OCI-LY7 (cell line): ENCODE measurements at regions not wholly inside any gene's neighbourhood (a gene's known extent, or its start where the extent isn't known, plus 50 kb on each side); places are given as distances from the start of the nearest gene placed in this dataset.

Source experiments
- BruUV-seq: library from RNA; stranded (reverse); fragments of 400-500 nt; replicated peaks from 2 replicates; lab custom pipeline; 2021; lab: Mats Ljungman, UMichigan
- CTCF ChIA-PET: fragments of 300-600 bp; sonication (Branson Sonifier 250); formaldehyde crosslinking; loops from one replicate; lab custom pipeline; 2022; ENCODE audit warnings: antibody characterized with exemption; ENCODE audit not compliant: unreplicated experiment; lab: Charles Lee
- POLR2A ChIA-PET: fragments of 300-600 bp; sonication (Branson Sonifier 250); formaldehyde crosslinking; loops from one replicate; lab custom pipeline; 2022; ENCODE audit warnings: antibody characterized with exemption; lab: Charles Lee
- DNase-seq: peaks from one replicate; pipeline ENCODE4 v3.0.0-alpha.2; 2015; ENCODE audit warnings: low spot score
- H2AFZ ChIP-seq: fragments of 200-600 bp; sonication (generic), shearing (Covaris generic); 2 replicates; pipeline ENCODE4 v1.6.1; 2014; ENCODE audit warnings: mild to moderate bottlenecking, antibody characterized with exemption, low read length, moderate library complexity
- H3K27ac ChIP-seq: fragments of 200-600 bp; sonication (generic); 2 replicates; pipeline ENCODE4 v1.5.1; 2014; ENCODE audit warnings: mixed run types, low read depth, mild to moderate bottlenecking, moderate library complexity, low read length, inconsistent platforms; ENCODE audit not compliant: poor library complexity, severe bottlenecking
- H3K36me3 ChIP-seq: fragments of 200-600 bp; sonication (generic); 2 replicates; pipeline ENCODE4 v1.6.1; 2014; ENCODE audit warnings: mild to moderate bottlenecking, antibody characterized with exemption, low read length, moderate library complexity, mixed read lengths; ENCODE audit not compliant: insufficient read depth
- H3K4me1 ChIP-seq: fragments of 200-600 bp; sonication (generic); 2 replicates; pipeline ENCODE4 v1.5.1; 2014; ENCODE audit warnings: mild to moderate bottlenecking, low read length; ENCODE audit not compliant: insufficient read depth, poor library complexity, severe bottlenecking
- H3K4me2 ChIP-seq: fragments of 200-600 bp; sonication (generic); 2 replicates; pipeline ENCODE4 v1.6.1; 2014; ENCODE audit warnings: mild to moderate bottlenecking, low read length
- H3K4me3 ChIP-seq: fragments of 200-600 bp; sonication (generic); 2 replicates; pipeline ENCODE4 v1.5.1; 2014; ENCODE audit warnings: mild to moderate bottlenecking, low read depth, low read length; ENCODE audit not compliant: poor library complexity, severe bottlenecking
- H3K79me2 ChIP-seq: fragments of 200-600 bp; sonication (generic); 2 replicates; pipeline ENCODE4 v1.6.1; 2016; ENCODE audit warnings: low read depth, mild to moderate bottlenecking, low read length, moderate library complexity, mixed read lengths; ENCODE audit not compliant: insufficient read depth
- H3K9me2 ChIP-seq: fragments of 200-600 bp; sonication (generic); 2 replicates; pipeline ENCODE4 v1.6.1; 2016; ENCODE audit warnings: mild to moderate bottlenecking, low read length, mixed read lengths; ENCODE audit not compliant: insufficient read depth
- H3K9me3 ChIP-seq: fragments of 200-600 bp; sonication (generic); 2 replicates; pipeline ENCODE4 v1.6.1; 2014; ENCODE audit warnings: mild to moderate bottlenecking, mixed run types, low read length, mixed read lengths
- H4K20me1 ChIP-seq: fragments of 200-600 bp; sonication (generic); 2 replicates; pipeline ENCODE4 v1.6.1; 2014; ENCODE audit warnings: mild to moderate bottlenecking, antibody characterized with exemption, low read length, moderate library complexity, mixed read lengths; ENCODE audit not compliant: insufficient read depth
- CTCF ChIP-seq: fragments of 200-600 bp; sonication (generic); conservative IDR thresholded peaks from 2 replicates; pipeline ENCODE4 v1.5.1; 2014; ENCODE audit warnings: mild to moderate bottlenecking, antibody characterized with exemption, low read length, moderate library complexity, mixed read lengths
- EZH2phosphoT487 ChIP-seq: fragments of 200-600 bp; sonication (generic); IDR thresholded peaks from 2 replicates; pipeline ENCODE4 v1.6.1; 2018; ENCODE audit warnings: low read depth, borderline replicate concordance, mild to moderate bottlenecking, mixed run types, antibody characterized with exemption, low read length, moderate library complexity, mixed read lengths
- intact Hi-C: fragments of 100-400 bp; cut with micrococcal nuclease; formaldehyde crosslinking; loops from one replicate; pipeline ENCODE4 v1.10.0; 2022; ENCODE audit not compliant: unreplicated experiment

- H2AFZ ChIP-seq, result no peak overlapping the region
- no peaks in the 10 kb centered on the region for H3K9me2 ChIP-seq
- ChIA-PET CTCF (no interaction called here), POLR2A (no interaction called here)
- TF ChIP-seq EZH2phosphoT487, result no peak
- TF ChIP-seq CTCF, result no peak
- H3K4me1 ChIP-seq, result no peaks in the 10 kb centered on the region
- DNase-seq, result no peak
- no peak overlapping the region for H3K4me2 ChIP-seq
- no peak overlapping the region for H3K27ac ChIP-seq
- BruUV-seq, result no TSS peak
- intact Hi-C loops, result no loop called here
- no peak overlapping the region for H3K4me3 ChIP-seq
- H3K36me3 ChIP-seq, result no peaks in the 10 kb centered on the region
- H3K9me3 ChIP-seq, result no peaks in the 10 kb centered on the region
- no peaks in the 10 kb centered on the region for H4K20me1 ChIP-seq
- H3K79me2 ChIP-seq, result no peaks in the 10 kb centered on the region
These were observed 489.1 kb downstream of the SMARCA1 start for GRCh38 chrX:129034196-129034595.

GRCh38 chrX:129026202-129026601 lies 497.1 kb downstream of the SMARCA1 start:
- H3K79me2 ChIP-seq, result no peaks in the 10 kb centered on the region
- no TSS peak for BruUV-seq
- intact Hi-C loops, result no loop called here
- TF ChIP-seq CTCF (no peak), EZH2phosphoT487 (no peak)
- DNase-seq, result no peak
- H3K4me2 ChIP-seq, result no peak overlapping the region
- H4K20me1 ChIP-seq, result no peaks in the 10 kb centered on the region
- ChIA-PET POLR2A (no interaction called here), CTCF (no interaction called here)
- H3K27ac ChIP-seq, result no peak overlapping the region
- H3K36me3 ChIP-seq, result no peaks in the 10 kb centered on the region
- H2AFZ ChIP-seq, result no peak overlapping the region
- no peaks in the 10 kb centered on the region for H3K4me1 ChIP-seq
- no peaks in the 10 kb centered on the region for H3K9me3 ChIP-seq
- H3K4me3 ChIP-seq, result no peak overlapping the region
- no peaks in the 10 kb centered on the region for H3K9me2 ChIP-seq

DNA sequence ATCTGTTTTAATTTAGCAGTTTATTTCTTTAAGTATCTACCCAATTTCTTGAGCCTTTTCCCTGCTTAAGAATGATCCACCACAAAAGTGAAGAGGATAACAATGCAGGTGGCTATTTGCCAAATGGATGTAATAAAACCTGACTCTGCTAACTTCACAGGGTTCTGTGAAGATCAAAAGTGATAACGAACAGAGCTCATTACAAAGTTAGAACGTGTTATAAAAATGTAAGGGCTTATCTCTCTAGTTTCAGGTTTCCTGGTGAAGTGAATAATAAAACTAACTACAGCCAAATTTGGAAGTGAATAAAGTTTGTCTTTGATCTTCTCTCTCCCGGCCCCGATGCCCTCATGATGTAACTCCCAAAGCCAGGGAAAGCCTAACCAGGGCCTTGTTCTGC lies 497.9 kb downstream of the SMARCA1 start:
- Histone ChIP-seq H3K27ac (no peak overlapping the region), H4K20me1 (no peaks in the 10 kb centered on the region), H3K4me2 (no peak overlapping the region), H2AFZ (no peak overlapping the region), H3K36me3 (no peaks in the 10 kb centered on the region), H3K9me3 (no peaks in the 10 kb centered on the region), H3K9me2 (no peaks in the 10 kb centered on the region), H3K4me1 (no peaks in the 10 kb centered on the region), H3K4me3 (no peak overlapping the region), H3K79me2 (no peaks in the 10 kb centered on the region)
- TF ChIP-seq CTCF (no peak), EZH2phosphoT487 (no peak)
- DNase-seq, result no peak
- BruUV-seq, result no TSS peak
- ChIA-PET CTCF (no interaction called here), POLR2A (no interaction called here)
- intact Hi-C loops, result no loop called here
